ENCODE measurements at regions not wholly inside any gene's neighbourhood (a gene's known extent, or its start where the extent isn't known, plus 50 kb on each side); places are given as distances from the start of the nearest gene placed in this dataset.
"Not testable (repeated sequence)": the region's sequence is repeated elsewhere in the genome, so short reads cannot be mapped to it uniquely, and the experiment has no call there.

DNA sequence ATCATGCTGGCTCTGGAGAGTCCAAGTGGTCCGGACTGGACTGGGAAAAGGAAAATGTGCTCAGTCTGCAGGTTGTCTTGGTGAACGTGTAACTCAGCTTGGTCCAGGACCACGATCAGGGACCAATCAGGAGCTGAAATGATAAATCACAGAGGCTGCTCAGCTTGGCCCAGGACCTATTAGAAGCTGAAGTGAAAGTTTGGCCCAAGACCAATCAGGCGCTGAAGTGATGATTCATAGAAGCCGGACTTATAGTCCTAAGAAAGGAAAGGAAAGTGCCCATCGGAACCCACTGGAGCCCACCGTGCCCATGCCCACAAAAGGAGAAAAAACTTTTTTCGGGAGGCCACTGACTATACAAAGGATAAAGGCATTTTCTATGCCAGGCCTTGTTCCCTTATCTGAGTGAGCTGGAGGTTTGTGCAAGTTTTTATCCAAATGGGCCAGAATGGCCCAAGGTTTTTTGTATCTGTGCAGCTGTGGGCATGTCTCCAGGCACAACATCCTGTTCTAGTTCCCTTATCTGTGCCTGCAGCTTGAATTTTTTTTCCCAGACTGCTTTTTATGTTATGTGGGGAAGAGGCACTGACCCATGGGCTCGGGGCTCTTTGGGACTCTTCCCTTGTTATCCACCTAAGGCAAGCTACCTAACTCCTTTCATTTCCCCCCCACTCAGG is 194.4 kb downstream of the FAM133A start:
- peak; percentile 6 for DNase-seq (ENCODE audit: low read depth)
- TF ChIP-seq, protein P1, sequence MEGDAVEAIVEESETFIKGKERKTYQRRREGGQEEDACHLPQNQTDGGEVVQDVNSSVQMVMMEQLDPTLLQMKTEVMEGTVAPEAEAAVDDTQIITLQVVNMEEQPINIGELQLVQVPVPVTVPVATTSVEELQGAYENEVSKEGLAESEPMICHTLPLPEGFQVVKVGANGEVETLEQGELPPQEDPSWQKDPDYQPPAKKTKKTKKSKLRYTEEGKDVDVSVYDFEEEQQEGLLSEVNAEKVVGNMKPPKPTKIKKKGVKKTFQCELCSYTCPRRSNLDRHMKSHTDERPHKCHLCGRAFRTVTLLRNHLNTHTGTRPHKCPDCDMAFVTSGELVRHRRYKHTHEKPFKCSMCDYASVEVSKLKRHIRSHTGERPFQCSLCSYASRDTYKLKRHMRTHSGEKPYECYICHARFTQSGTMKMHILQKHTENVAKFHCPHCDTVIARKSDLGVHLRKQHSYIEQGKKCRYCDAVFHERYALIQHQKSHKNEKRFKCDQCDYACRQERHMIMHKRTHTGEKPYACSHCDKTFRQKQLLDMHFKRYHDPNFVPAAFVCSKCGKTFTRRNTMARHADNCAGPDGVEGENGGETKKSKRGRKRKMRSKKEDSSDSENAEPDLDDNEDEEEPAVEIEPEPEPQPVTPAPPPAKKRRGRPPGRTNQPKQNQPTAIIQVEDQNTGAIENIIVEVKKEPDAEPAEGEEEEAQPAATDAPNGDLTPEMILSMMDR (IDR thresholded peaks at IDR 0.05; ENCODE audit: low read length, missing control alignments): no peak
- no peak overlapping the region for H3K4me3 ChIP-seq (replicated peaks; ENCODE audit: low read depth, low read length)

DNA sequence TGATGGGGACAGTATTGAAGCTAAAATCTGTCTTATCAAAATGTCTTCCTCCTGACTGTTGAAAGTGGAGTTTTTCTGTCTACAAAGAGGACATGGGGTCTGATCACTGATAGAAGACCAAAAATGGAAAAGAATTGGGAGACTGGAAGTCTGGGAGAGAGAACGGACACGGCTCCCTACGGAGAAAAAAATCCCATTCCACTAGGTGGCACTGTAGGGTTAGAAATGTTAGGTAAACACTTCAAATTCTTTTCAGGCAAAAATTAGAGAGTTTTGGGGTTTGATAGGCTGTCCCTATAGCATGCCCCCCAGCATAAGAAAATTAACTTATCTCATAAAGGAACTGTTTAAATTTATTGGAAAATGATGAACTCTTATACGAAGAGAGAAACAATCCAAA is 200.5 kb downstream of the FAM133A start:
- H3K4me3 ChIP-seq (replicated peaks; ENCODE audit: low read depth, low read length): no peak overlapping the region
- DNase-seq (ENCODE audit: low read depth): peak; percentile 7
- TF ChIP-seq, protein P1 (IDR thresholded peaks at IDR 0.05; ENCODE audit: low read length, missing control alignments): no peak

GRCh38 chrX:93875621-93876282 is 201.7 kb downstream of the FAM133A start:
- no peak overlapping the region for H3K4me3 ChIP-seq (replicated peaks; ENCODE audit: low read depth, low read length)
- TF ChIP-seq, protein P1 (IDR thresholded peaks at IDR 0.05; ENCODE audit: low read length, missing control alignments): no peak
- no peak for DNase-seq (ENCODE audit: low read depth)

DNA sequence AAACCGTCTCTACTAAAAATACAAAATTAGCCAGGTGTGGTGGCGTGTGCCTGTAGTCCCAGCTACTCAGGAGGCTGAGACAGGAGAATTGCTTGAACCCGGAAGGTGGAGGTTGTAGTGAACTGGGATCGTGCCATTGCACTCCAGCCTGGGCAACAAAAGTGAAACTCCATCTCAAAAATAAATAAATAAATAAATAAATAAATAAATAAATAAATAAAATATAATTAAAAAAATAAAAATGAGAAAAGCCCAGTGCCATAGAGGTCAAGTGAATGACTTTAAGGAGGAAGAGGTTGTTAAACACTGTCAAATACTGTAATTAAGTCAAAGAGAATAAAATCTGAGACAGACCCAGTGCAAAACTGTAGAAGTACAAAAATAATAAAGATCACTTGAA is 247.0 kb downstream of the FAM133A start:
- DNase-seq (ENCODE audit: low read depth): not testable (repeated sequence)

DNA sequence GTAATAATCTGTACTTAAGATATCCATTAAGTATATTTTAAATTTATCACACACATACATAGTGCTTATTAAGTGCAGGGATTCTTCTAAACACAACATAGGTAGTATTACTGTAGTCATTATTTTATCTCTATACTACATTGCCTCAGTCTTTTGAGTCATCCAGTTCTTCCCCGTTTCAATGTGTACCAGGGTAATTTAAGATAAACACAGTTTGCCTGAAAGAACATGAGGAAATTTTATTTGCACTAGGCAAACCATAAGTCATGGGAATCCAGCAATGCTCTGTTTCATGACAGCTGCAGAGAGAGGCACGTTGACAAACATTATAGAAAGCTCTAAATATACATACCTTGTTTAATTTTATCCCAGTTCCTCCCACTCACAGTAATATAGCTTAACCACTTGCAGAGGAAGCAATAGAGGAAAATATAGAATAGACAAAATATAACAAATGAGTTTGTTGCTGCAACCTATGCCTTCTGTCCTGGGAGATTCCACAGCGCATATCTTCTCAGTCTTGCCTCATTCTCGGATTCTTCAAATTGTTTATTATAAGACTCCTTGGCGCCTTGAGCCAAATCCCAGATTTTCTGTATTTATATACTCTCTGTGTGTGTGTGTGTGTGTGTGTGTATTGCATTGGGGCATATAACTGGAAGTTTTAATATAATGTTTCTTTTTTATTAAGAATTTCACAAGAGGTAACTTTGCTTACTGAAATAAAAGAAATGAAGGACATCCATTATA is 258.6 kb downstream of the FAM133A start:
- TF ChIP-seq, protein P1 (IDR thresholded peaks at IDR 0.05; ENCODE audit: low read length, missing control alignments): no peak
- no peak overlapping the region for H3K4me3 ChIP-seq (replicated peaks; ENCODE audit: low read depth, low read length)
- DNase-seq (ENCODE audit: low read depth): no peak

More for the DNA sequence above, 247.0 kb downstream of the FAM133A start:
- H3K4me3 ChIP-seq (replicated peaks; ENCODE audit: low read depth, low read length): not testable (repeated sequence)

DNA sequence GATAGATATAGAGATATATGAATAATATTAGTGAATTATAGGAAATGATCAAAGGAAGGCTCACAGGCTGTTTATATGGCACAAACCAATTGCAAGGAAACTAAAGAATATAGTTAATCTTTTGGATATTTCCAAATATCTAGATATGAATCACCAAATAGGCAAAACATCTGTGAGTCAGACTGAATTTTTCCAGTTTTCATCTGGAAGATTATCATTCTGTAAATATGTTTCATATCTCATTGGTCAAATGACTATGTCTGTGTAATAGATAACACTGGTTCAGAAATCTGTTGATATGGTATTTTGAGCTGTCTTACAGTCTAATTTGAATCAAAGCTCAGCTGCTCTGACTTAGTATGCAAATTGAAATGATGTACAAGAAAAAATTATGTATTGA is 303.6 kb downstream of the FAM133A start:
- TF ChIP-seq, protein P1 (IDR thresholded peaks at IDR 0.05; ENCODE audit: low read length, missing control alignments): no peak
- DNase-seq (ENCODE audit: low read depth): no peak
- no peak overlapping the region for H3K4me3 ChIP-seq (replicated peaks; ENCODE audit: low read depth, low read length)
